ENCODE measurements at regions not wholly inside any gene's neighbourhood (a gene's known extent, or its start where the extent isn't known, plus 50 kb on each side); places are given as distances from the start of the nearest gene placed in this dataset.
"Not testable (repeated sequence)": the region's sequence is repeated elsewhere in the genome, so short reads cannot be mapped to it uniquely, and the experiment has no call there.

GRCh38 chr1:101547357-101547756, 310.5 kb downstream of the S1PR1 start:
- DNase-seq (ENCODE audit: low read depth in 2 of 2), result no peak

GRCh38 chr1:101548376-101548775, 311.6 kb downstream of the S1PR1 start:
- no peak for DNase-seq (ENCODE audit: low read depth in 2 of 2)

- no peak for DNase-seq (ENCODE audit: low read depth in 2 of 2)
Measured at GRCh38 chr1:101550581-101550980, 313.8 kb downstream of the S1PR1 start.

GRCh38 chr1:101566883-101567538, 330.2 kb downstream of the S1PR1 start:
- DNase-seq (ENCODE audit: low read depth in 2 of 2), result no peak

- DNase-seq (ENCODE audit: low read depth in 2 of 2), result peak; percentile 3 to 17
Measured at GRCh38 chr1:101567582-101568189, 330.9 kb downstream of the S1PR1 start.

- DNase-seq (ENCODE audit: low read depth in 2 of 2), result no peak
Measured at GRCh38 chr1:101587741-101588140, 350.9 kb downstream of the S1PR1 start.

- no peak for DNase-seq (ENCODE audit: low read depth in 2 of 2)
Measured at GRCh38 chr1:101588677-101589076, 351.9 kb downstream of the S1PR1 start.

- no peak for DNase-seq (ENCODE audit: low read depth in 2 of 2)
Measured at GRCh38 chr1:101592845-101593244, 356.0 kb downstream of the S1PR1 start.

GRCh38 chr1:101595881-101596374, 359.1 kb downstream of the S1PR1 start:
- no peak for DNase-seq (ENCODE audit: low read depth in 2 of 2)

GRCh38 chr1:101600615-101601014, 363.8 kb downstream of the S1PR1 start:
- DNase-seq (ENCODE audit: low read depth in 2 of 2), result not testable (repeated sequence)

GRCh38 chr1:101603726-101604125, 366.9 kb downstream of the S1PR1 start:
- DNase-seq (ENCODE audit: low read depth in 2 of 2), result no peak

- DNase-seq (ENCODE audit: low read depth in 2 of 2), result no peak
Measured at GRCh38 chr1:101605878-101606277, 369.1 kb downstream of the S1PR1 start.

- DNase-seq (ENCODE audit: low read depth in 2 of 2), result no peak
Measured at GRCh38 chr1:101613546-101613945, 376.7 kb downstream of the S1PR1 start.

- DNase-seq (ENCODE audit: low read depth in 2 of 2), result no peak
Measured at GRCh38 chr1:101618900-101619299, 377.8 kb downstream of the OLFM3 start.

GRCh38 chr1:101632548-101633272, 364.0 kb downstream of the OLFM3 start:
- DNase-seq (ENCODE audit: low read depth in 2 of 2), result no peak

GRCh38 chr1:101645810-101646209, 350.9 kb downstream of the OLFM3 start:
- DNase-seq (ENCODE audit: low read depth in 2 of 2), result no peak

- no peak for DNase-seq (ENCODE audit: low read depth in 2 of 2)
Measured at GRCh38 chr1:101652484-101652883, 344.2 kb downstream of the OLFM3 start.

GRCh38 chr1:101653482-101653946, 343.2 kb downstream of the OLFM3 start:
- no peak for DNase-seq (ENCODE audit: low read depth in 2 of 2)

GRCh38 chr1:101664726-101665125, 332.0 kb downstream of the OLFM3 start:
- no peak for DNase-seq (ENCODE audit: low read depth in 2 of 2)

GRCh38 chr1:101667761-101668160, 329.0 kb downstream of the OLFM3 start:
- no peak for DNase-seq (ENCODE audit: low read depth in 2 of 2)

- no peak for DNase-seq (ENCODE audit: low read depth in 2 of 2)
Measured at GRCh38 chr1:101683136-101683535, 313.6 kb downstream of the OLFM3 start.

GRCh38 chr1:101683561-101683960, 313.2 kb downstream of the OLFM3 start:
- no peak for DNase-seq (ENCODE audit: low read depth in 2 of 2)

- no peak for DNase-seq (ENCODE audit: low read depth in 2 of 2)
Measured at GRCh38 chr1:101697072-101697471, 299.7 kb downstream of the OLFM3 start.

Measured in stimulated activated CD4-positive, alpha-beta T cell treated with anti-CD3 and anti-CD28 coated beads, Interleukin-1b, Interleukin-23, amount 100 ng/mL, for 1 hour (primary cell).